IMR-90 (cell line): ENCODE measurements at regions not wholly inside any gene's neighbourhood (a gene's known extent, or its start where the extent isn't known, plus 50 kb on each side); places are given as distances from the start of the nearest gene placed in this dataset.

Experiments used
- ATAC-seq: fragments of 200-7000 bp; cut with Tn5 transposase; 2 replicates; pipeline ENCODE4 v1.9.1; 2020; ENCODE audit warnings: low read depth, mild to moderate bottlenecking, moderate library complexity
- BruUV-seq: library from RNA; stranded (reverse); fragments of 400-500 nt; replicated peaks from 2 replicates; lab custom pipeline; 2021; lab: Mats Ljungman, UMichigan
- CTCF ChIA-PET: fragments of 300-600 bp; formaldehyde crosslinking; extraction: SDS; loops from one replicate; lab custom pipeline; 2021; ENCODE audit warnings: antibody characterized with exemption; lab: Yijun Ruan, JAX
- POLR2A ChIA-PET: fragments of 300-600 bp; sonication (Branson Sonifier 250); formaldehyde crosslinking; loops from one replicate; lab custom pipeline; 2022; ENCODE audit warnings: antibody characterized with exemption; ENCODE audit not compliant: unreplicated experiment; lab: Charles Lee
- DNase-seq: peaks from one replicate; pipeline ENCODE4 v3.0.0; 2013
- H2AFZ ChIP-seq: replicated peaks from 2 replicates; pipeline ENCODE3; 2013; ENCODE audit warnings: low read length, mild to moderate bottlenecking; ENCODE audit not compliant: poor library complexity
- H2AK5ac ChIP-seq: 2 replicates; pipeline ENCODE4 v1.6.1; 2013; ENCODE audit warnings: low read depth, low read length, inconsistent platforms
- H2AK9ac ChIP-seq: replicated peaks from 2 replicates; pipeline ENCODE3; 2013; ENCODE audit warnings: mild to moderate bottlenecking, low read depth, low read length, moderate library complexity; ENCODE audit not compliant: poor library complexity
- H2BK120ac ChIP-seq: 2 replicates; pipeline ENCODE4 v1.6.1; 2013; ENCODE audit warnings: low read depth, low read length, inconsistent platforms
- H2BK15ac ChIP-seq: 3 replicates; pipeline ENCODE4 v1.6.1; 2013; ENCODE audit warnings: low read depth, low read length, inconsistent platforms
- H2BK20ac ChIP-seq: 2 replicates; pipeline ENCODE4 v1.6.1; 2013; ENCODE audit warnings: low read depth, mild to moderate bottlenecking, inconsistent platforms, low read length, moderate library complexity
- H2BK5ac ChIP-seq: 2 replicates; pipeline ENCODE4 v1.6.1; 2013; ENCODE audit warnings: mild to moderate bottlenecking, low read depth, low read length, inconsistent platforms; ENCODE audit not compliant: poor library complexity, severe bottlenecking
- H3K14ac ChIP-seq: replicated peaks from 2 replicates; pipeline ENCODE4 v1.6.1; 2013; ENCODE audit warnings: low read depth, low read length, inconsistent platforms
- H3K18ac ChIP-seq: 2 replicates; pipeline ENCODE4 v1.6.1; 2013; ENCODE audit warnings: low read depth, low read length, control low read depth
- H3K23ac ChIP-seq: 2 replicates; pipeline ENCODE4 v1.6.1; 2013; ENCODE audit warnings: low read depth, low read length, inconsistent platforms
- H3K27ac ChIP-seq: 2 replicates; pipeline ENCODE4 v1.5.1; 2013; ENCODE audit warnings: mild to moderate bottlenecking, control low read depth, low read length; ENCODE audit not compliant: insufficient read depth
- H3K27me3 ChIP-seq: 2 replicates; pipeline ENCODE4 v1.6.1; 2013; ENCODE audit warnings: low read length; ENCODE audit not compliant: control insufficient read depth, insufficient read depth
- H3K36me3 ChIP-seq: 2 replicates; pipeline ENCODE4 v1.6.1; 2013; ENCODE audit warnings: low read length, mixed read lengths; ENCODE audit not compliant: control insufficient read depth, insufficient read depth
- H3K4ac ChIP-seq: 2 replicates; pipeline ENCODE4 v1.6.1; 2013; ENCODE audit warnings: low read depth, low read length, inconsistent platforms
- H3K4me1 ChIP-seq: 2 replicates; pipeline ENCODE4 v1.6.1; 2013; ENCODE audit warnings: low read length, mixed read lengths; ENCODE audit not compliant: control insufficient read depth, insufficient read depth
- H3K4me2 ChIP-seq: 2 replicates; pipeline ENCODE4 v1.6.1; 2013; ENCODE audit warnings: low read depth, mild to moderate bottlenecking, control low read depth, low read length, moderate library complexity
- H3K4me3 ChIP-seq: 2 replicates; pipeline ENCODE4 v1.5.1; 2013; ENCODE audit warnings: low read depth, mild to moderate bottlenecking, control low read depth, low read length, moderate library complexity; ENCODE audit not compliant: insufficient read depth
- H3K56ac ChIP-seq: 2 replicates; pipeline ENCODE4 v1.6.1; 2013; ENCODE audit warnings: low read length, inconsistent platforms; ENCODE audit not compliant: insufficient read depth; ENCODE audit errors: extremely low read depth
- H3K79me1 ChIP-seq, 2 experiments: 2 replicates each; pipeline ENCODE4 v1.6.1; 2013; ENCODE audit warnings: low read length in 2 of 2, inconsistent platforms in 1 of 2, low read depth in 1 of 2
- H3K9ac ChIP-seq: 2 replicates; pipeline ENCODE4 v1.6.1; 2013; ENCODE audit warnings: low read depth, low read length, control low read depth
- H3K9me1 ChIP-seq: 2 replicates; pipeline ENCODE4 v1.6.1; 2013; ENCODE audit warnings: low read length, inconsistent platforms; ENCODE audit not compliant: insufficient read depth
- H3K9me3 ChIP-seq: 2 replicates; pipeline ENCODE4 v1.6.1; 2013; ENCODE audit warnings: low read length; ENCODE audit not compliant: control insufficient read depth, insufficient read depth
- H4K20me1 ChIP-seq: 2 replicates; pipeline ENCODE4 v1.6.1; 2013; ENCODE audit warnings: low read length, inconsistent platforms; ENCODE audit not compliant: insufficient read depth
- H4K5ac ChIP-seq: 2 replicates; pipeline ENCODE4 v1.6.1; 2013; ENCODE audit warnings: mild to moderate bottlenecking, low read depth, low read length, control low read depth
- H4K8ac ChIP-seq, 2 experiments: 2 replicates each; pipeline ENCODE4 v1.6.1; 2013; ENCODE audit warnings: low read depth in 2 of 2, low read length in 2 of 2, control low read depth in 1 of 2, inconsistent platforms in 1 of 2
- H4K91ac ChIP-seq: 2 replicates; pipeline ENCODE4 v1.6.1; 2013; ENCODE audit warnings: low read depth, low read length, inconsistent platforms; ENCODE audit not compliant: insufficient read depth
- BHLHE40 ChIP-seq: fragments of 150-350 bp; IDR thresholded peaks from 2 replicates; pipeline ENCODE4 v1.6.1; 2016; ENCODE audit warnings: mild to moderate bottlenecking, low read depth, low read length
- MAZ ChIP-seq: IDR thresholded peaks from 2 replicates; pipeline ENCODE4 v1.6.1; 2012; ENCODE audit warnings: low read depth, mild to moderate bottlenecking, low read length, improper control_type of control experiment, moderate library complexity, borderline replicate concordance
- WGBS, 2 experiments: methylation state at CpG; one replicate each; pipeline versions ENCODE4 v1.1.5 to v1.1.7; 2013; ENCODE audit warnings: missing lambda C conversion rate in 2 of 2; ENCODE audit not compliant: insufficient read length in 1 of 2; ENCODE audit errors: extremely low coverage in 2 of 2; 5-methylcytosine and 5-hydroxymethylcytosine counted together
- dilution Hi-C: fragments of 300-500 bp; cut with HindIII; formaldehyde crosslinking; loops from one replicate; pipeline ENCODE4 v1.14.3; 2018; ENCODE audit warnings: low sequenced_read_pairs; ENCODE audit not compliant: unreplicated experiment
- in situ Hi-C: fragments of 300-500 bp; cut with MboI; formaldehyde crosslinking; loops from 3 replicates; pipeline ENCODE4 v1.14.3; 2019; ENCODE audit warnings: low sequenced_read_pairs, inconsistent platforms, mixed read lengths
- intact Hi-C: fragments of 100-400 bp; cut with micrococcal nuclease; formaldehyde crosslinking; loops from 2 replicates; pipeline ENCODE4 v1.10.0; 2022

- POLR2A ChIA-PET, result no interaction called here
- DNase-seq (no peak), ATAC-seq (no peak)
- H3K27ac ChIP-seq, result no peak overlapping the region
- CTCF ChIA-PET, result no interaction called here
- H3K4ac ChIP-seq, result no peak overlapping the region
- no peak overlapping the region for H3K14ac ChIP-seq
- BruUV-seq, result no TSS peak
- WGBS, 2 experiments, result 79% methylated on average over 3 of the region's 10 CpGs; no CpG with 5 or more reads in 1 of the 2 experiments
- no peak overlapping the region for H4K5ac ChIP-seq
- no peak overlapping the region for H3K4me2 ChIP-seq
- H2AK5ac ChIP-seq, result no peak overlapping the region
- in situ Hi-C loops (no loop called here), dilution Hi-C loops (no loop called here), intact Hi-C loops (no loop called here)
- H2BK120ac ChIP-seq, result no peak overlapping the region
- H3K18ac ChIP-seq, result no peak overlapping the region
- H2BK5ac ChIP-seq, result no peak overlapping the region
- H2BK20ac ChIP-seq, result no peak overlapping the region
- H3K9me3 ChIP-seq, result no peaks in the 10 kb centered on the region
- no peak overlapping the region for H4K8ac ChIP-seq
- H4K20me1 ChIP-seq, result no peaks in the 10 kb centered on the region
- no peak overlapping the region for H3K4me3 ChIP-seq
- H3K23ac ChIP-seq, result no peak overlapping the region
- H3K27me3 ChIP-seq, result peaks cover 32% of the 10 kb centered on the region
- H3K36me3 ChIP-seq, result no peaks in the 10 kb centered on the region
- no peaks in the 10 kb centered on the region; the same call in 1 of the 2 replicates for H3K4me1 ChIP-seq
- TF ChIP-seq MAZ (no peak), BHLHE40 (no peak)
- H2AK9ac ChIP-seq, result no peak overlapping the region
- no peaks in the 10 kb centered on the region for H3K9me1 ChIP-seq
- H2BK15ac ChIP-seq, result no peak overlapping the region
- H4K91ac ChIP-seq, result no peak overlapping the region
- no peak overlapping the region for H3K9ac ChIP-seq
- H2AFZ ChIP-seq, result no peak overlapping the region
- H3K79me1 ChIP-seq, result no peaks in the 10 kb centered on the region
- H3K56ac ChIP-seq, result no peak overlapping the region
Observed at GRCh38 chr2:236968101-236968879, 117.4 kb upstream of the COPS8 start.
